Astrocyte of the spinal cord (primary cell): ENCODE measurements at regions not wholly inside any gene's neighbourhood (a gene's known extent, or its start where the extent isn't known, plus 50 kb on each side); places are given as distances from the start of the nearest gene placed in this dataset.
"Not testable (repeated sequence)": the region's sequence is repeated elsewhere in the genome, so short reads cannot be mapped to it uniquely, and the experiment has no call there.

Experiments used
- DNase-seq: peaks from one replicate; pipeline ENCODE4 v3.0.0; 2011; ENCODE audit warnings: low read depth, low spot score
- H3K4me3 ChIP-seq: 2 replicates; pipeline ENCODE4 v1.5.1; 2011; ENCODE audit warnings: low read depth, mild to moderate bottlenecking, low read length, moderate library complexity
- in situ Hi-C: cut with HindIII; loops from 2 replicates; pipeline ENCODE4 v1.10.0; 2017; ENCODE audit warnings: low sequenced_read_pairs
- TF ChIP-seq, protein P1 (sequence below): IDR thresholded peaks from 2 replicates; pipeline ENCODE4 v1.5.1; 2012; ENCODE audit warnings: low read depth, mild to moderate bottlenecking, low read length, inconsistent platforms

DNA sequence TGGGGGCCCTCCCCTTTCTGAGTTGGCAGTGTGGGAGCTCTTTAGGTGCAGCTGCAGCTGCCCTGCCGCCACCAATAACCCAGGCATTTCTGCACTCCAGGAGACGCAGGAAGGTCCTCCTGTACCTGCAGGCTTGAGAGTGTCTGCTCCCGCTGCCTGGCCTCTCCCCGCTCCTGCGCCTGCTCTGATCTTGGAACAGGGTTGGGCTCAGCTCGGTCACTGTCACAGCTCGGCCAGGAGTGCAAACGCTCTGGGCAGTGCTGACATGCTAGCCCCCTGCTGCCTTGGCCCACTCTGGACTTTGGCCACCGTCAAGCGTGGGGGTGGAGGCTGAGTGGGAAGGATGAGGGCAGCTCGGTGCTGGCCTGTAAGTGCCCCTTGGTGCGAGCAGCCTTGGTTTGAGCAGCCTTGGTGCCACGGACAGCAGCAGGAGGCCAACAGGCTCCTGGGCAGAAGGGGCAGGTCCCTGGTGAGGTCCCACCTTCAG is 738.1 kb upstream of the GJE1 start:
- no peak overlapping the region for H3K4me3 ChIP-seq
- in situ Hi-C loops, result no loop called here
- DNase-seq, result no peak
- TF ChIP-seq, protein P1, sequence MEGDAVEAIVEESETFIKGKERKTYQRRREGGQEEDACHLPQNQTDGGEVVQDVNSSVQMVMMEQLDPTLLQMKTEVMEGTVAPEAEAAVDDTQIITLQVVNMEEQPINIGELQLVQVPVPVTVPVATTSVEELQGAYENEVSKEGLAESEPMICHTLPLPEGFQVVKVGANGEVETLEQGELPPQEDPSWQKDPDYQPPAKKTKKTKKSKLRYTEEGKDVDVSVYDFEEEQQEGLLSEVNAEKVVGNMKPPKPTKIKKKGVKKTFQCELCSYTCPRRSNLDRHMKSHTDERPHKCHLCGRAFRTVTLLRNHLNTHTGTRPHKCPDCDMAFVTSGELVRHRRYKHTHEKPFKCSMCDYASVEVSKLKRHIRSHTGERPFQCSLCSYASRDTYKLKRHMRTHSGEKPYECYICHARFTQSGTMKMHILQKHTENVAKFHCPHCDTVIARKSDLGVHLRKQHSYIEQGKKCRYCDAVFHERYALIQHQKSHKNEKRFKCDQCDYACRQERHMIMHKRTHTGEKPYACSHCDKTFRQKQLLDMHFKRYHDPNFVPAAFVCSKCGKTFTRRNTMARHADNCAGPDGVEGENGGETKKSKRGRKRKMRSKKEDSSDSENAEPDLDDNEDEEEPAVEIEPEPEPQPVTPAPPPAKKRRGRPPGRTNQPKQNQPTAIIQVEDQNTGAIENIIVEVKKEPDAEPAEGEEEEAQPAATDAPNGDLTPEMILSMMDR, result no peak

DNA sequence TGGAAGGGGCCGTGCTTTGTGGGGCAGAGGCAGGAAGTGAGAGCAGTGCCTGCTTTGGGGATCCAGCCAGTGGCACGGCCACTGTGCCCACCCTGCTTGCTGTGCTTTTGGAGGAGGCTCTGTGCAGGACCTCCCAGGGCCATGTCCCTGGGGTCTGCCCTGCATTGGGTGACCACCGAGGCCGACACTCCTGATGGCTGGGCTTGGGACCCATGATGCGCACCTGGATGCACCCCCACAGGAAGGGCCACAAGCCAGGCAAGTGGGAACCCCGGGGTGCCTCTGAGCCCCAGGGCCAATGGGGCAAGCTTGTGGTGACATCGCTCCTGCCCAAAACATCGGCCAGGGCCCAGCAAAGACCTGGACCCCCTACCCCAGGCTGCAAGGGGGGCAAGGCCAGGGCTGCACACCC is 738.6 kb upstream of the GJE1 start:
- TF ChIP-seq, protein P1, result no peak
- no peak overlapping the region for H3K4me3 ChIP-seq
- in situ Hi-C loops, result no loop called here
- DNase-seq, result no peak

- TF ChIP-seq, protein P1, result no peak
- no peak for DNase-seq
- H3K4me3 ChIP-seq, result no peak overlapping the region
- in situ Hi-C loops, result no loop called here
Observed at GRCh38 chr6:141393405-141394124, 739.2 kb upstream of the GJE1 start.

DNA sequence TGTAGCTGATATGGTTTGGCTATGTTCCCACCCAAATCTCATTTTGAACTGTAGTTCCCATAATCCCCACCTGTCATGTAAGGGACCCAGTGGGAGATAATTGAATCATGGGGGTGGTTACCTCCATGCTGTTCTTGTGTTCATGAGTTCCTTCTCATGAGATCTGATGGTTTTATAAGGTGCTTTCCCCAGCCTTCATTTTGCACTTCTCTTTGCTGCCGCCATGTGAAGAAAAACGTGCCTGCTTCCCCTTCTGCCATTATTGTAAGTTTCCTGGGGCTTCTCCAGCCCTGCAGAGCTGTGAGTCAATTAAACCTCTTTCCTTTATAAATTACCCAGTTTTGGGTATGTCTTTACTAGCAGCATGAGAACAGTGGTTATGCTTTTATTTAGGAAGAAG is 741.6 kb upstream of the GJE1 start:
- in situ Hi-C loops, DNase-seq: not testable (repeated sequence)

DNA sequence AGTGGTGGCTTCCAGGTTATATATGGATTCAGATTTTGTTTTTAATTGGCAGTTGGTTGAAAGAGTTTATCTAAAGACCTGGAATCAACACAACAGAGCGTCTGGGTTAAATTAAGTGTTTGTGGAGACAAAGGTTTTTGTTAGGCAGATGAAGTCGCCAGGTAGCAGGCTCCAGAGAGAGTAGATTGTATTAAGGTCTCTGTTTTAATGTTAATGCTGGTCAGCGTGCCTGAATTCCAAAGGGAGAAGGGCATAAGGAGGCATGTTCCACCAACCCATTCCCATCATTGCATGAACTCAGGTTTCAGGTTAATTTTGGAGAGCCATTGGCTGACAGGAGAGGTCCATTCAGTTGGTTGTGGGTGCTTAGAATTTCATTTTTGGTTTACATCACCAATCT is 744.1 kb upstream of the GJE1 start:
- DNase-seq, result no peak
- H3K4me3 ChIP-seq, result no peak overlapping the region
- in situ Hi-C loops, result no loop called here
- TF ChIP-seq, protein P1, result no peak

More for the DNA sequence above, 741.6 kb upstream of the GJE1 start:
- H3K4me3 ChIP-seq, result not testable (repeated sequence)

- TF ChIP-seq, protein P1, result no peak
- H3K4me3 ChIP-seq, result no peak overlapping the region
- DNase-seq, result no peak
- in situ Hi-C loops, result no loop called here
Observed at GRCh38 chr6:141370438-141370837, 762.3 kb upstream of the GJE1 start.

DNA sequence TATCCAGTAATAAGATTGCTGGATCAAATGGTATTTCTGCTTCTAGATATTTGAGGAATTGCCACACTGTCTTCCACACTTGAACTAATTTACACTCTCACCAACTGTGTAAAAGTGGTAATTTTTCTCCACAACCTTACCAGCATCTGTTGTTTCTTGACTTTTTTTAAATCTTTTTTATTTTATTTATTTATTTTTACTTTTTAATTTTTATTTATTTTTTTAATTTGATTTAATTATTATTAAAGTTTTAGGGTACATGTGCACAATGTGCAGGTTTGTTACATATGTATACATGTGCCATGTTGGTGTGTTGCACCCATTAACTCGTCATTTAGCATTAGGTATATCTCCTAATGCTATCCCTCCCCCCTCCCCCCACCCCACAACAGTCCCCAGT is 765.9 kb upstream of the GJE1 start:
- DNase-seq, in situ Hi-C loops, H3K4me3 ChIP-seq: not testable (repeated sequence)
